HCT116 (cell line): ENCODE measurements at regions not wholly inside any gene's neighbourhood (a gene's known extent, or its start where the extent isn't known, plus 50 kb on each side); places are given as distances from the start of the nearest gene placed in this dataset.

Source experiments
- ATAC-seq: fragments of 200-7000 bp; cut with Tn5 transposase; 2 replicates; pipeline ENCODE4 v1.9.1; 2020; ENCODE audit warnings: mild to moderate bottlenecking, moderate library complexity
- BruUV-seq: library from RNA; stranded (reverse); fragments of 400-500 nt; replicated peaks from 2 replicates; lab custom pipeline; 2021; lab: Mats Ljungman, UMichigan
- CTCF ChIA-PET: fragments of 300-600 bp; sonication (Branson Sonifier 250); formaldehyde crosslinking; loops from one replicate; lab custom pipeline; 2021; ENCODE audit warnings: antibody characterized with exemption; lab: Charles Lee
- POLR2A ChIA-PET: fragments of 300-600, 350-600 bp; sonication (Branson Sonifier 250); formaldehyde crosslinking; loops from one replicate; lab custom pipeline; 2021; ENCODE audit warnings: antibody characterized with exemption; lab: Charles Lee
- RAD21 ChIA-PET, 2 experiments: fragments of 300-600 bp; sonication (Branson Sonifier 250); formaldehyde crosslinking; loops; one replicate each; lab custom pipeline; 2023; ENCODE audit warnings: low total read pairs in 2 of 2; ENCODE audit not compliant: uncharacterized antibody in 2 of 2, unreplicated experiment in 2 of 2, low non-redundant PET in 1 of 2; lab: Charles Lee
- DNase-seq: peaks from one replicate; pipeline ENCODE4 v3.0.0-alpha.2; 2010; ENCODE audit warnings: low read depth, low spot score
- H2AFZ ChIP-seq: fragments of 200-600 bp; shearing (Covaris generic), sonication (generic); 2 replicates; pipeline ENCODE4 v1.6.1; 2017; ENCODE audit warnings: low read depth, mixed run types, mixed read lengths, antibody characterized with exemption, low read length; ENCODE audit not compliant: poor library complexity, severe bottlenecking
- H3K27ac ChIP-seq: 2 replicates; pipeline ENCODE4 v1.5.1; 2012; ENCODE audit warnings: low read depth, low read length
- H3K27me3 ChIP-seq: fragments of 200-600 bp; sonication (generic); 2 replicates; pipeline ENCODE4 v1.6.1; 2016; ENCODE audit warnings: mixed run types, low read length, mixed read lengths; ENCODE audit not compliant: insufficient read depth
- H3K36me3 ChIP-seq, 2 experiments: fragments of 200-500 bp in 1 of 2; fragments of 200-600 bp in 1 of 2; sonication (Bioruptor generic) in 1 of 2; sonication (generic) in 1 of 2; 2 replicates each; pipeline versions ENCODE4 v1.5.1 to v1.6.1; 2014 to 2016; ENCODE audit warnings: low read length in 2 of 2, inconsistent platforms in 1 of 2, mixed read lengths in 1 of 2, mixed run types in 1 of 2; ENCODE audit not compliant: insufficient read depth in 2 of 2, control insufficient read depth in 1 of 2
- H3K4me1 ChIP-seq, 2 experiments: fragments of 200-600 bp in 1 of 2; sonication (generic) in 1 of 2; 2 replicates each; pipeline versions ENCODE4 v1.5.1 to v1.6.1; 2012 to 2017; ENCODE audit warnings: low read length in 2 of 2, inconsistent platforms in 1 of 2, mild to moderate bottlenecking in 1 of 2, mixed read lengths in 1 of 2, mixed run types in 1 of 2, moderate library complexity in 1 of 2; ENCODE audit not compliant: insufficient read depth in 2 of 2, control insufficient read depth in 1 of 2
- H3K4me2 ChIP-seq: fragments of 200-600 bp; sonication (generic); 2 replicates; pipeline ENCODE4 v1.6.1; 2017; ENCODE audit warnings: mixed run types, low read length, mixed read lengths
- H3K4me3 ChIP-seq, 2 experiments: fragments of 200-600 bp in 1 of 2; sonication (generic) in 1 of 2; replicated peaks in 1 of 2; 2 replicates each; pipeline ENCODE4 v1.5.1; 2011 to 2016; ENCODE audit warnings: low read length in 2 of 2, control low read depth in 1 of 2, low read depth in 1 of 2, mild to moderate bottlenecking in 1 of 2, mixed read lengths in 1 of 2, mixed run types in 1 of 2
- H3K79me2 ChIP-seq: fragments of 200-600 bp; sonication (generic); 2 replicates; pipeline ENCODE4 v1.6.1; 2017; ENCODE audit warnings: mild to moderate bottlenecking, mixed run types, low read length, moderate library complexity, mixed read lengths; ENCODE audit not compliant: insufficient read depth
- H3K9ac ChIP-seq: fragments of 200-600 bp; sonication (generic); 2 replicates; pipeline ENCODE4 v1.6.1; 2016; ENCODE audit warnings: low read length, mixed read lengths
- H3K9me2 ChIP-seq: fragments of 200-600 bp; sonication (generic), shearing (Covaris generic); 2 replicates; pipeline ENCODE4 v1.6.1; 2017; ENCODE audit warnings: mixed run types, mild to moderate bottlenecking, moderate library complexity; ENCODE audit not compliant: insufficient read depth
- H3K9me3 ChIP-seq, 2 experiments: fragments of 200-500 bp in 1 of 2; fragments of 200-600 bp in 1 of 2; sonication (Bioruptor generic) in 1 of 2; sonication (generic) in 1 of 2; 2 replicates each; pipeline ENCODE4 v1.6.1; 2014 to 2017; ENCODE audit warnings: low read length in 2 of 2, mixed read lengths in 2 of 2, inconsistent platforms in 1 of 2, low read depth in 1 of 2, mild to moderate bottlenecking in 1 of 2, mixed run types in 1 of 2, moderate library complexity in 1 of 2; ENCODE audit not compliant: control insufficient read depth in 1 of 2, insufficient read depth in 1 of 2
- H4K20me1 ChIP-seq: fragments of 200-600 bp; sonication (generic), shearing (Covaris generic); 2 replicates; pipeline ENCODE4 v1.6.1; 2017; ENCODE audit warnings: mixed run types, mild to moderate bottlenecking, moderate library complexity; ENCODE audit not compliant: insufficient read depth
- EGR1 ChIP-seq: IDR thresholded peaks from 2 replicates; pipeline ENCODE4 v1.6.1; 2012; ENCODE audit warnings: low read depth
- EZH2phosphoT487 ChIP-seq: fragments of 200-600 bp; IDR thresholded peaks from 2 replicates; pipeline ENCODE4 v1.6.1; 2018; ENCODE audit warnings: antibody characterized with exemption, borderline replicate concordance
- POLR2A ChIP-seq: IDR thresholded peaks from 2 replicates; pipeline ENCODE4 v1.7.0; 2011; ENCODE audit warnings: borderline replicate concordance; ENCODE audit not compliant: insufficient read depth, insufficient read length; ENCODE audit errors: extremely low read depth
- POLR2AphosphoS5 ChIP-seq: IDR thresholded peaks from 2 replicates; pipeline ENCODE4 v1.6.1; 2011; ENCODE audit warnings: mild to moderate bottlenecking, low read depth, low read length, moderate library complexity
- RAD21 ChIP-seq: IDR thresholded peaks from 2 replicates; pipeline ENCODE4 v1.6.1; 2012; ENCODE audit warnings: low read depth, mild to moderate bottlenecking
- SIN3A ChIP-seq: IDR thresholded peaks from 2 replicates; pipeline ENCODE4 v1.6.1; 2012; ENCODE audit warnings: low read depth
- SP1 ChIP-seq: IDR thresholded peaks from 2 replicates; pipeline ENCODE4 v1.6.1; 2012; ENCODE audit warnings: low read depth
- TCF7L2 ChIP-seq: IDR thresholded peaks from 2 replicates; pipeline ENCODE4 v1.7.0; 2011; ENCODE audit warnings: borderline replicate concordance, inconsistent platforms; ENCODE audit not compliant: insufficient read depth, insufficient read length; ENCODE audit errors: extremely low read depth
- intact Hi-C: fragments of 100-400 bp; cut with micrococcal nuclease; formaldehyde crosslinking; loops from 2 replicates; pipeline ENCODE4 v1.10.0; 2022
- TF ChIP-seq, protein P1 (sequence below): IDR thresholded peaks from 2 replicates; pipeline ENCODE4 v1.6.1; 2011; ENCODE audit warnings: mild to moderate bottlenecking, low read length, moderate library complexity; ENCODE audit not compliant: insufficient replicate concordance; ENCODE audit errors: extremely low read depth
- TF ChIP-seq, protein P2 (sequence below), 3 experiments: fragments of 200-600 bp in 1 of 3; sonication (generic) in 1 of 3; IDR thresholded peaks in 2 of 3; conservative IDR thresholded peaks in 1 of 3; 2 replicates each; pipeline ENCODE4 v1.5.1; 2012 to 2017; ENCODE audit warnings: low read depth in 2 of 3, low read length in 2 of 3, antibody characterized with exemption in 1 of 3, borderline replicate concordance in 1 of 3, control low read depth in 1 of 3, mild to moderate bottlenecking in 1 of 3, mixed read lengths in 1 of 3, mixed run types in 1 of 3, moderate library complexity in 1 of 3; ENCODE audit not compliant: insufficient read depth in 1 of 3

DNA sequence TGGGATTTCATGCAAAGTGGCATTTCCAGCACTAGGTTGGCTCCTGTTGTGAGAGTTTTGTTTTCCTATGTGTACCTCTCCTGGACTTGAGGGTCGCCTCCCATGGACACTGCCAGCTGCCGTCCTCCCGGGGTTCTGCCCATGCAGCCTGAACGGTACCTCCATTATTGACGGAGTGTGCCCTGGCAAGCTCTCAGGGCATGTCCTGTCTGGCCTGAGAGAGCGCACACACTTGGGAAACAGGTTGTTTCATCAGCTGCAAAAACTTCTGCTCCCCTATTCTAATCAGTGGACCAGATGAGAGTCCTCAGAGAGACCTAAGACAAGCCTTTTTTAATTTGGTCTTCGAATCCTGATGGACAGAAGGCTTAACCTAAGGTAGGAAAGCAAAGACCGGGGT, 56.6 kb upstream of the HOPX start:
- ChIA-PET RAD21 (no interaction called here), CTCF (no interaction called here), POLR2A (no interaction called here)
- Histone ChIP-seq H3K4me1 (no peaks in the 10 kb centered on the region), H3K4me2 (no peak overlapping the region), H3K9ac (no peak overlapping the region), H3K27me3 (no peaks in the 10 kb centered on the region), H2AFZ (no peak overlapping the region)
- BruUV-seq = no TSS peak
- TF ChIP-seq SIN3A = no peak
- TF ChIP-seq, protein P1, sequence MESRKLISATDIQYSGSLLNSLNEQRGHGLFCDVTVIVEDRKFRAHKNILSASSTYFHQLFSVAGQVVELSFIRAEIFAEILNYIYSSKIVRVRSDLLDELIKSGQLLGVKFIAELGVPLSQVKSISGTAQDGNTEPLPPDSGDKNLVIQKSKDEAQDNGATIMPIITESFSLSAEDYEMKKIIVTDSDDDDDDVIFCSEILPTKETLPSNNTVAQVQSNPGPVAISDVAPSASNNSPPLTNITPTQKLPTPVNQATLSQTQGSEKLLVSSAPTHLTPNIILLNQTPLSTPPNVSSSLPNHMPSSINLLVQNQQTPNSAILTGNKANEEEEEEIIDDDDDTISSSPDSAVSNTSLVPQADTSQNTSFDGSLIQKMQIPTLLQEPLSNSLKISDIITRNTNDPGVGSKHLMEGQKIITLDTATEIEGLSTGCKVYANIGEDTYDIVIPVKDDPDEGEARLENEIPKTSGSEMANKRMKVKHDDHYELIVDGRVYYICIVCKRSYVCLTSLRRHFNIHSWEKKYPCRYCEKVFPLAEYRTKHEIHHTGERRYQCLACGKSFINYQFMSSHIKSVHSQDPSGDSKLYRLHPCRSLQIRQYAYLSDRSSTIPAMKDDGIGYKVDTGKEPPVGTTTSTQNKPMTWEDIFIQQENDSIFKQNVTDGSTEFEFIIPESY = no peak
- TF ChIP-seq EGR1 = no peak
- TF ChIP-seq TCF7L2 = no peak
- no peak for TF ChIP-seq EZH2phosphoT487
- TF ChIP-seq SP1 = no peak
- no peak for TF ChIP-seq POLR2AphosphoS5
- TF ChIP-seq RAD21 = no peak
- TF ChIP-seq, all 23 proteins: peak for 0
- intact Hi-C loops = no loop called here
- DNase-seq = no peak
- no peaks in the 10 kb centered on the region for H3K9me2 ChIP-seq
- no peak for ATAC-seq
- no peaks in the 10 kb centered on the region for H3K36me3 ChIP-seq
- H4K20me1 ChIP-seq = no peaks in the 10 kb centered on the region
- no peak overlapping the region for H3K4me3 ChIP-seq
- H3K9me3 ChIP-seq = no peaks in the 10 kb centered on the region
- H3K27ac ChIP-seq = no peak overlapping the region
- H3K79me2 ChIP-seq = no peaks in the 10 kb centered on the region

DNA sequence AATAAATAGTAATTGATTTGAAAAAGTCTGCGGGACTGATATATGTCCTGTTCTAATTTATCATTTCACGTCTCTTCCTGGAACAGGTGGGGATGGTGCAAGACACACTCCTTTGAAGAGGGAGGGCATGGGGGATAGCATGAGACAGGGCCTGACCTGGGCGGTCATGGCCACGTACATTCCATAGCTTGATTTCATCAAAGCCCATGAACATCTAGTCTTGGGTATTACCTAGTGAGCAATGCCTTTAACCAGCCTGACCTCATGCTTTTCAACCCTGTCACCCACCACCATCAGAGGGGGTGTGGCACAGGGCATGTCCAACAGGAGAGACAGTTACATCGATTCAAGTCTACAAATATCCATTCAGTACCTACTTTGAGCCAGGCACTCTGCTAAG, 52.3 kb upstream of the HOPX start:
- no peak overlapping the region for H3K9ac ChIP-seq
- CTCF ChIA-PET = no interaction called here
- no peak overlapping the region for H3K27ac ChIP-seq
- intact Hi-C loops = no loop called here
- H3K36me3 ChIP-seq = no peaks in the 10 kb centered on the region
- TF ChIP-seq POLR2A = no peak
- TF ChIP-seq, protein P2, sequence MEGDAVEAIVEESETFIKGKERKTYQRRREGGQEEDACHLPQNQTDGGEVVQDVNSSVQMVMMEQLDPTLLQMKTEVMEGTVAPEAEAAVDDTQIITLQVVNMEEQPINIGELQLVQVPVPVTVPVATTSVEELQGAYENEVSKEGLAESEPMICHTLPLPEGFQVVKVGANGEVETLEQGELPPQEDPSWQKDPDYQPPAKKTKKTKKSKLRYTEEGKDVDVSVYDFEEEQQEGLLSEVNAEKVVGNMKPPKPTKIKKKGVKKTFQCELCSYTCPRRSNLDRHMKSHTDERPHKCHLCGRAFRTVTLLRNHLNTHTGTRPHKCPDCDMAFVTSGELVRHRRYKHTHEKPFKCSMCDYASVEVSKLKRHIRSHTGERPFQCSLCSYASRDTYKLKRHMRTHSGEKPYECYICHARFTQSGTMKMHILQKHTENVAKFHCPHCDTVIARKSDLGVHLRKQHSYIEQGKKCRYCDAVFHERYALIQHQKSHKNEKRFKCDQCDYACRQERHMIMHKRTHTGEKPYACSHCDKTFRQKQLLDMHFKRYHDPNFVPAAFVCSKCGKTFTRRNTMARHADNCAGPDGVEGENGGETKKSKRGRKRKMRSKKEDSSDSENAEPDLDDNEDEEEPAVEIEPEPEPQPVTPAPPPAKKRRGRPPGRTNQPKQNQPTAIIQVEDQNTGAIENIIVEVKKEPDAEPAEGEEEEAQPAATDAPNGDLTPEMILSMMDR (IDR thresholded peaks at IDR 0.05 in 2 of 3, conservative IDR thresholded peaks at IDR 0.05 in 1 of 3; ENCODE audit: borderline replicate concordance in 1 of 3, insufficient read depth in 1 of 3, low read depth in 2 of 3, low read length in 2 of 3) = no peak
- TF ChIP-seq, all 23 proteins: peak for 0
- Histone ChIP-seq H3K9me3 (no peaks in the 10 kb centered on the region), H3K9me2 (no peaks in the 10 kb centered on the region), H3K4me3 (no peak overlapping the region), H4K20me1 (no peaks in the 10 kb centered on the region), H3K27me3 (no peaks in the 10 kb centered on the region), H3K4me2 (no peak overlapping the region), H2AFZ (no peak overlapping the region), H3K4me1 (no peaks in the 10 kb centered on the region), H3K79me2 (no peaks in the 10 kb centered on the region)
- no TSS peak for BruUV-seq
- RAD21 ChIA-PET = no interaction called here
- ATAC-seq (no peak), DNase-seq (no peak)
- POLR2A ChIA-PET = no interaction called here
